Neural crest cell (in vitro differentiated cells): ENCODE measurements at regions not wholly inside any gene's neighbourhood (a gene's known extent, or its start where the extent isn't known, plus 50 kb on each side); places are given as distances from the start of the nearest gene placed in this dataset.
"Not testable (repeated sequence)": the region's sequence is repeated elsewhere in the genome, so short reads cannot be mapped to it uniquely, and the experiment has no call there.

Source experiments
- DNase-seq: peaks from one replicate; pipeline ENCODE4 v3.0.0; 2021; ENCODE audit warnings: low read depth, mixed read lengths, low spot score
- H3K27ac Mint-ChIP-seq: one replicate; pipeline ENCODE4 v1.8.0; 2021; ENCODE audit warnings: mild to moderate bottlenecking, mixed read lengths; ENCODE audit not compliant: unreplicated experiment
- H3K27me3 Mint-ChIP-seq: 2 replicates; pipeline ENCODE4 v1.8.0; 2021; ENCODE audit warnings: low read depth, mild to moderate bottlenecking, mixed read lengths
- H3K36me3 Mint-ChIP-seq: 2 replicates; pipeline ENCODE4 v1.8.0; 2021; ENCODE audit warnings: low read depth, mild to moderate bottlenecking, mixed read lengths
- H3K4me1 Mint-ChIP-seq: 2 replicates; pipeline ENCODE4 v1.8.0; 2021; ENCODE audit warnings: mixed read lengths
- H3K4me3 Mint-ChIP-seq: one replicate; pipeline ENCODE4 v1.8.0; 2021; ENCODE audit warnings: mild to moderate bottlenecking, mixed read lengths
- H3K9me3 Mint-ChIP-seq: 2 replicates; pipeline ENCODE4 v1.8.0; 2021; ENCODE audit warnings: mixed read lengths
- CTCF ChIP-seq: fragments of 200-600 bp; sonication (generic); conservative IDR thresholded peaks from 2 replicates; pipeline ENCODE4 v1.5.0; 2021; ENCODE audit warnings: antibody characterized with exemption, mild to moderate bottlenecking

GRCh38 chr13:68551701-68552522, 1321.8 kb upstream of the PCDH9 start:
- no peak for DNase-seq
- no peaks in the 10 kb centered on the region for H3K36me3 Mint-ChIP-seq
- no peak overlapping the region for H3K4me3 Mint-ChIP-seq
- H3K27me3 Mint-ChIP-seq = no peaks in the 10 kb centered on the region
- no peak for TF ChIP-seq CTCF
- H3K9me3 Mint-ChIP-seq = peaks cover 2% of the 10 kb centered on the region
- no peak overlapping the region for H3K27ac Mint-ChIP-seq
- H3K4me1 Mint-ChIP-seq = no peaks in the 10 kb centered on the region

- Mint-ChIP-seq H3K4me3 (no peak overlapping the region), H3K36me3 (no peaks in the 10 kb centered on the region), H3K9me3 (peaks cover 2% of the 10 kb centered on the region), H3K27ac (no peak overlapping the region), H3K4me1 (no peaks in the 10 kb centered on the region), H3K27me3 (no peaks in the 10 kb centered on the region)
- TF ChIP-seq CTCF = no peak
- DNase-seq = no peak
Observed at GRCh38 chr13:68550330-68550729, 1320.2 kb upstream of the PCDH9 start.

GRCh38 chr13:68540244-68540643, 1310.1 kb upstream of the PCDH9 start:
- H3K27ac Mint-ChIP-seq = no peak overlapping the region
- no peak overlapping the region for H3K4me3 Mint-ChIP-seq
- H3K36me3 Mint-ChIP-seq = no peaks in the 10 kb centered on the region
- no peak for DNase-seq
- no peaks in the 10 kb centered on the region for H3K4me1 Mint-ChIP-seq
- H3K9me3 Mint-ChIP-seq = no peaks in the 10 kb centered on the region
- no peak for TF ChIP-seq CTCF
- H3K27me3 Mint-ChIP-seq = no peaks in the 10 kb centered on the region

GRCh38 chr13:68535329-68535728, 1305.2 kb upstream of the PCDH9 start:
- H3K4me1 Mint-ChIP-seq = no peaks in the 10 kb centered on the region
- H3K36me3 Mint-ChIP-seq = no peaks in the 10 kb centered on the region
- H3K27ac Mint-ChIP-seq = no peak overlapping the region
- TF ChIP-seq CTCF = no peak
- no peak for DNase-seq
- no peaks in the 10 kb centered on the region for H3K9me3 Mint-ChIP-seq
- H3K27me3 Mint-ChIP-seq = no peaks in the 10 kb centered on the region
- no peak overlapping the region for H3K4me3 Mint-ChIP-seq

GRCh38 chr13:68527167-68527566, 1297.0 kb upstream of the PCDH9 start:
- H3K27ac Mint-ChIP-seq, H3K4me1 Mint-ChIP-seq, H3K27me3 Mint-ChIP-seq, H3K4me3 Mint-ChIP-seq, H3K36me3 Mint-ChIP-seq, DNase-seq: not testable (repeated sequence)
- peaks cover 10% of the 10 kb centered on the region for H3K9me3 Mint-ChIP-seq

- no peak for TF ChIP-seq CTCF
- DNase-seq = no peak
- Mint-ChIP-seq H3K4me3 (no peak overlapping the region), H3K27me3 (no peaks in the 10 kb centered on the region), H3K9me3 (peaks cover 10% of the 10 kb centered on the region), H3K27ac (no peak overlapping the region), H3K36me3 (peaks cover 8% of the 10 kb centered on the region), H3K4me1 (no peaks in the 10 kb centered on the region)
Observed at GRCh38 chr13:68523838-68524424, 1293.8 kb upstream of the PCDH9 start.
